D721Med (cell line): ENCODE measurements at regions not wholly inside any gene's neighbourhood (a gene's known extent, or its start where the extent isn't known, plus 50 kb on each side); places are given as distances from the start of the nearest gene placed in this dataset.

Experiments used
- DNase-seq: peaks from one replicate; pipeline ENCODE4 v3.0.0; 2011; ENCODE audit warnings: low spot score; ENCODE audit not compliant: insufficient read length
- FAIRE-seq: peaks from 2 replicates; lab custom pipeline; 2011; peaks lifted over from hg19 to GRCh38; lab: Jason Lieb, UNC
- TF ChIP-seq, protein P1 (sequence below): IDR thresholded peaks from 2 replicates; pipeline ENCODE4 v1.5.1; 2012; ENCODE audit warnings: mild to moderate bottlenecking, control low read depth; ENCODE audit not compliant: insufficient read depth; ENCODE audit errors: missing control alignments

DNA sequence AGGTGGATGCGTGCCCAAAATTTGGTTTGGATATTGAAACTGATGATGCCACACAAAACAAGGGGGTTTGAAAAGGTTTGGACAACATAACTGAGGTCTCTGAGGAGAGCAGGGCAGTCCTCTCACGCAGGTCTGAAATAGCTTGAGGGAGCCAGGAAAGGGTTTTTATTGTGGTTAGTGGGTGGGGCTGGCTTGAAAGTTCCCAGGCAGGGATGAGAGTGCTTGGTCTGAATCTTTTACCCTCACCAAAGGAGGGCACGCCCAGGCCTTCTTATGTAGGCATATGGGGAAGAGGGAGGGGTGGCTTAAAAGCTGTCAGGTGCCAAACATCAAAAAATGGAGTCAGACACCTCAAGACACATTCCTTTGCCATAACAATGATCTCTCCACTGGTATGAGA is 493.1 kb upstream of the CCDC196 start:
- TF ChIP-seq, protein P1, sequence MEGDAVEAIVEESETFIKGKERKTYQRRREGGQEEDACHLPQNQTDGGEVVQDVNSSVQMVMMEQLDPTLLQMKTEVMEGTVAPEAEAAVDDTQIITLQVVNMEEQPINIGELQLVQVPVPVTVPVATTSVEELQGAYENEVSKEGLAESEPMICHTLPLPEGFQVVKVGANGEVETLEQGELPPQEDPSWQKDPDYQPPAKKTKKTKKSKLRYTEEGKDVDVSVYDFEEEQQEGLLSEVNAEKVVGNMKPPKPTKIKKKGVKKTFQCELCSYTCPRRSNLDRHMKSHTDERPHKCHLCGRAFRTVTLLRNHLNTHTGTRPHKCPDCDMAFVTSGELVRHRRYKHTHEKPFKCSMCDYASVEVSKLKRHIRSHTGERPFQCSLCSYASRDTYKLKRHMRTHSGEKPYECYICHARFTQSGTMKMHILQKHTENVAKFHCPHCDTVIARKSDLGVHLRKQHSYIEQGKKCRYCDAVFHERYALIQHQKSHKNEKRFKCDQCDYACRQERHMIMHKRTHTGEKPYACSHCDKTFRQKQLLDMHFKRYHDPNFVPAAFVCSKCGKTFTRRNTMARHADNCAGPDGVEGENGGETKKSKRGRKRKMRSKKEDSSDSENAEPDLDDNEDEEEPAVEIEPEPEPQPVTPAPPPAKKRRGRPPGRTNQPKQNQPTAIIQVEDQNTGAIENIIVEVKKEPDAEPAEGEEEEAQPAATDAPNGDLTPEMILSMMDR: no peak
- DNase-seq (no peak), FAIRE-seq (no peak)

DNA sequence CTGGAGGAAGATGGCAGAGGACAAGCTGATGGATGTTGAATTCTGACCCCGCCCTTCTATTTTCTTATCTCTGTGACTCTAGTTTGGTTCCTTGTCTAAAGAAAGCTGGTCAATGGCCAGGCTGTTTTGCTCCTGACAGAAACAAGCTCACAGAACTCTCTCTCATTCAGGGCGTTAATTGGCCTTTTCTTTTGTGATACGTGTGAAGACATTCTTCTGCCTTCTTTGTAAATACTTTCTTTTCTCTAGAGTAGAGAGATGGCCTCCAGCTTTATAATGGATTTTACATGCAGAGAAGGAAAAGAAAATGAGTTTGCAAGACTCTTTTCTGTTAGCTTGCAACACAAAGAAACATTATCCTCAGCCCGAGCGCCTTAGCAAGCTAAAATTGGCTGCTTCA is 492.2 kb upstream of the CCDC196 start:
- DNase-seq (no peak), FAIRE-seq (no peak)

DNA sequence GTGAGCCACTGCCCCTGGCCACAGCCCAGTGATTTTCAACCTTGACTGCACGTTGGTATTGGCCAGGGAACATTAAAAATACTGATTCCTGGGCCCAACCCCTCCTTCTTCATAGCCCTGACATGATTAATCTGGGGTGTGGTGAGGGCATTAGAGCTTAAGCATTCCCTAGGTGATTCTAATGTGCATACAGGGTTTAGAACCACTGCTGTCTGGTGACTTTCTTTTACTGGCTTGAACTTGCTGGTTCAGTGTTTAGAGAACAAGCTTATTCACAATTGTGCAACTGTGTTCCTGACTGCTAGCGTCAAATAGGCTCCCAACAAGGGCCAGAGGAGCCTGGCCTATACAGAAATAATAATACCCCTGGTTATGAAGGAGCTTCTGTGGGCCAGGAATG is 488.8 kb upstream of the CCDC196 start:
- DNase-seq (no peak), FAIRE-seq (no peak)
- TF ChIP-seq, protein P1: no peak

More for the DNA sequence above, 492.2 kb upstream of the CCDC196 start:
- TF ChIP-seq, protein P1: no peak

DNA sequence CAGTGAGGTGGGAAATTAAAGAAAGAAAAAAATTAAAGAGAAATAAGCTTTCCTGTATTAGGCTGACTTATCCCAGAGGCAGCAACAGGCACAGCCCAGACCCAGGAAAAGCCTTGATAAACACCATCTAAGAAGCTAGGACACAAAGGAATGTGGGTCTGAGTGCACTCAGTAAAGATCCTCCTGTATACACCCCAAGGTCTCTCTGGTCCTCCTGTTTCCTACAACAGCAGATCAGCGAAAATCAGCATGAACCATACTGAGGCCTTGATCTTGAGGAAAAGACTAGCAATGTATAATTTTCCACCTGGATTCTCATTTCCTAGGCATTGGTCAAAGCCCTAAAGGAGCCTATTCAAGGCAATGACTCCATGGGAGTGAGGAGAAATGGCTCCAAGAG is 486.3 kb upstream of the CCDC196 start:
- TF ChIP-seq, protein P1: no peak
- FAIRE-seq (no peak), DNase-seq (no peak)

DNA sequence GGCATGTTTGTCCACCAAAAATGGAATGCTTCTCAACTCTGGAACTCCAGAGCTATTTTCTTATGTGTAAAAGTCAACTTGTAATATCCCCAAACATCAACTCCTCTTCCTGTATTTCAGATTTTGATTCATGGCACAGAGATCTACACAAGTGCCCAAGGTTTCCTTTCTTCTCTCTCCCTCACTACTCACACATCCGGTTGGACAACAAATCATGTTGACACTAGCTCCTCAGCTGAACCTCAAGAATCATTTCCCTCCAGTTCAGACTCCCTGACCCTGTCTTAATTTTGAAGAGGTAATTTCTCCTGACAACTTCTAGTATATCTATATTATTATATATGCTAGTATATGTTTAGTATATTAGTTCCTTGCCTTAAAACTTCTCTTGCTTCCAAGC is 485.4 kb upstream of the CCDC196 start:
- TF ChIP-seq, protein P1: no peak
- DNase-seq: no peak
- no peak for FAIRE-seq

DNA sequence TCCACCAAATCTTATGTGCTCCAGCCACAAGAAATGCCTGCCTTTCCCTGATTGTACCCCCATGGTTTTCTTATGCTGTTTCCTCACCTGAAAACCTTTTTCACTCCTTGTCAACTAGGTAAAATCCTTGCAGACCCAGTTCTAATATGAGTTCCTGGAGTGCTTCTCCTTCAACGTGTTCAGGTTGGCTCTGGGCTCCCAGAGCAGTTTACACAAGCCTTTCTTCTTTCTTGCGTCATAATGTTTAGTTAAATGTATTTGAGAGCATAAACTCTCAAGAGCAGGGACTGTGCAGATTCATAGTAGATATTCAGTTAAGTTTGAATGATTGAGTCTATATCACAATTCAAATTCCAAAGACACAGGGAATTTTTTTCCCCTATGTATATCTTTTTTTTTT is 484.8 kb upstream of the CCDC196 start:
- FAIRE-seq (no peak), DNase-seq (no peak)
- TF ChIP-seq, protein P1: no peak

DNA sequence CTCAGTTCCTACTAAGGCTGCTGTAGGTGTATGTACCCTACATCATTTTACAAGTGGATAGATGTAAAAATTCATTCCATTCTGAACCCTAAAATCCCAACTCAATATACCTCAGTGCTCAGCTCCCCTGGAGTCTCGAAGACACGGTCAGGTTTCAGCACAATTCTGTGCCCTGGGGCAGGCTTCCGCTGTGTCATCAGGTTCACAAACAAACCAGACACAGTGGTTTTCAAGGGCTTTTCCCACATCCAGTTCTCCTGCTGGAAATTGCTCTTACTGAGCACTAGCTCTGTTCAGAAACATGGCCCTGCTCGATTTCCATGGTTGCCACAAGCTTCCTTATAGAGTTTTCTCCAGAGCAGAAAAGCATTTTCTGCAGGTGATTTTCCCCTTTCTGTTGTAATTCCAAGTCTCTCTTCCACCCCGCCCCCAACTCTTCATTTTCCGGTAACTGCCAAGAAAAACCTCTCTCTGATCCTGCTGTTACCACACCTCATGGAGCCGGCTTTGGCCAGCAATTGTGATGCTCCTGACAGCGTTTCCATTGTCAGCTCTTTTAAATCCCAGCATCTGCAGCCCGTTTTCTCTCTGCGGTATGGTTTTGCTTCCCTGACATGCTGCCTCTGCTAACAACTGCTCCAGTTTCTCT is 483.0 kb upstream of the CCDC196 start:
- TF ChIP-seq, protein P1: no peak
- no peak for DNase-seq
- FAIRE-seq: no peak
